ENCODE measurements at regions not wholly inside any gene's neighbourhood (a gene's known extent, or its start where the extent isn't known, plus 50 kb on each side); places are given as distances from the start of the nearest gene placed in this dataset.

DNA sequence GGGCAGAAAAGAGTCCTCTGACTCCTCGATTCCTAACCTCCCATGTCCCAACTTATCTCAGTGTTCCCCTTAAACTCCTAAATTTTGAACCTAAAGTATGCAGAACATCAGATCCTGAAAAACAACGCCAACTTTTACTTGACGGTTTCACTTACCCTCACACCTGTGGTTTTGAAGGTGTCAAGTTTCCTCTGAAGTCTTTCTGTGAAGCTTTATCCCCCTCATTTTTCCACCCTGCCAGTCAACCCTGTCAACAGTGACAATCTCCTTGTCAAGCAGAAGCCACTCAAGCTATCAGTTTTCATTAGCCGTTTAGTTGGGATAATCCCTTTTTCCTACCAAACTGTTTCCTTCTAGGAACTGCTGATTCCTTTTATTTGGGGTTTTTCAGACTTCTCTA is 245.4 kb upstream of the PREP start:
- no peak for DNase-seq (ENCODE audit: low spot score)

DNA sequence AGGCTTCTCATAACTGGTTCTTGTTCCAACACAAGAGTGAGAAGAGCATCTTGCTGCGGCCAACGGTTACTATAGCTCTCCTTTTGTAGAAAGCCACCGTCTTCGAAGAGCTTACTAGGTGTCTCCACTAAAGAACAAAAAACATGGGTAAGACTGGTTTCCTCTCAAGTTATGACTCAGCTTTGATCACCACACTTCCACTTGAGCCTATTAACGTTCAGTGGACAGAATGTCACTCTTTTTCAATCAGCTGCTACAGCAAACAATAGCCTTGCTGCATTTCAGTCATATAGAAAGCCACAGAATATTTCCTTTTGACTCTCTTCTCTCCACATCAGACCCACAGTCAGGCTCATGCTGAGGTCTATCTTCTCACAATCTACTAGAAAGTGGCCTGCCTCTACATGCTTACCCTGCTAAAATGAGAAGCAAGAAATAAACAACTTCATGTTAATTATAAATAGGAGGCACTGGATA is 243.5 kb upstream of the PREP start:
- no peak for DNase-seq (ENCODE audit: low spot score)

DNA sequence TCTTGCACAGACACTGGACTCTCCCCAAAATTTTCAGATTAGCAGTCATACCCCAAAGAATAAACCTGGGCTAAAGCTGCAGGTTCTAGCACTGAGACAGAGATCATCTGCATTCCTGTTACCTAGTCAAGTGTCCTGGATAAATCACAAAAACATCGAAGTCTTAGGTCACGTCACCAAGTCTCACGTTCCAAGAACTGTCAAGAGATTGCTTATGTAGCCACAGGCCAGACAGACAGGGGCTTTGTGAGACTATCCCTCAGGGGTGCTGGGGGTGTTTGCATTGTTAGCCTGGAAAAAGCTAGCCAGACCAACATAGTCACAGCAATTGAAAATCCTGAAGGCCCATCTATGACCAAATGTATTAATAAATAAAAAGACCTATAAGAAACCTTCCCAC is 243.1 kb upstream of the PREP start:
- no peak for DNase-seq (ENCODE audit: low spot score)

DNA sequence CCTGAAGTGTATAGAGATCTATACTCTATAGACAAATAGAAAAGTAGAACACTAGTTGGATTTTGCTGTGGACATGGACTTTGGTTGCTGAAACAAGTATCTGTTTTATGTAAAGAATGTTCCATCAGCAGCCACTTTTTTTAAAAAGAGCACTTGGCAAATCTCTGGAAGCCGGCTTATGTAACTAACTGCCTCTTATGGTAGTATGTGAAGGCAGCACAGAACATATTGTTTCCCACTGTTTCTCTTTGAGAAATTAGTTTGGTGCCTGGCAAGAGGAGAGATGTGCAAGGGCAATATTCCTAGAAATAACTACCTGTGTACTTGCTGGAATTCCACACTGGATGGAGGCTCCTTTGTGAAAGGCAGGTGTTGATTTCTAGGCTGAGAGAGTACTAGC is 242.3 kb upstream of the PREP start:
- no peak for DNase-seq (ENCODE audit: low spot score)

DNA sequence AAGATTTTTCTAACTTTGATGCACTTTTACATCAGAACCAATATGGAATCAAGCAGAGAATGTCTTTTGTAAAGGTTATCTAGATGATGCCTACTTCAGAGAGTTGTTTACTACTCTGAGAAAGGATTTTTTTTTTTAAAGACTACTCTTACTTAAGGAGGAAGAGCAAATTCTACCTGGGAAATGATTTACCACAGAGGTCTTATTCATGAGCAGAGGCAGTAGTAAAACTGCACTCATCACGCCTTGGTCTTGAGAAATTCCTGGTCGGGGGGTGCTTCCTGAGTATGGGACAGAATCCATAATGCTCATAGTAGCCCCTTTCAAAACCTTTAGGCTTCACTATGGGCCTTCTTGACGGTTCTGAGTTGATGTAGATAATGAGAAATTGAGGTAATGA is 241.8 kb upstream of the PREP start:
- DNase-seq (ENCODE audit: low spot score) = no peak

DNA sequence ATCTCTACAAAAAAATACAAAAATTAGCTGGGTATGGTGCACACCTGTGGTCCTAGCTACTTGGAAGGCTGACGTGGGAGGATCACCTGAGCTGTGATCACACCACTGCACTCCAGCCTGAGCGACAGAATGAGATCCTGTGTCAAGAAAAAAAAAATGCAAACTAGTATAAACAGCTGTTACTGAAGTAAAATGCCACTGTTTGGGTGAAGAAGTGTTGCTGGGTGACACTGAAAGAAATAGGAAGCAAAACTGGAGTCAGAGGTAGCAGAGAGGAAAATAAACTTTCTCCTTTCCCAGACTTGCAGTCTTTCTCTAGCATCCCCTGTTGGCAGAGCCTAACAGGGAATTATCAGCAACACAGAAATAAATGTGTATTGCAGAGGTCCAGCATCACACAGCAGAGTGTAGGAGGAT is 241.2 kb upstream of the PREP start:
- DNase-seq (ENCODE audit: low spot score) = no peak

DNA sequence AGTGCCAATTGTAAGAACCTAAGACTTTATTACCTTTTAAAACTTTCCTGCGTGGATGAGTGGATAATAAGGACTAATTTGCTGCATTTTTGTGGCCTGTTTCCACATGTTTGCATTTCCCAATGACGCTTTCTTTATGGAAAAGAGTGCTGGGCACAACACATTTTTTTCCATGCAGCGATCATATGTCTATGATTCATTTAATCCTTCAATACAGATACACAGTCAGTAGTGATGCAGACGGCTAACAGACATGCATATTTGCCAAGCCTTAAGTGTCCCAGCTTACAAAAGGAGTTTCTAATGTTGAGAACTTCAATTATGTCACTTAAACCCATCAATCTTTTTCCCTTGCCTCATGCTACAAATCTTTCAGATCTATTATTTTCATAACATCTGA is 239.8 kb upstream of the PREP start:
- DNase-seq (ENCODE audit: low spot score) = no peak

DNA sequence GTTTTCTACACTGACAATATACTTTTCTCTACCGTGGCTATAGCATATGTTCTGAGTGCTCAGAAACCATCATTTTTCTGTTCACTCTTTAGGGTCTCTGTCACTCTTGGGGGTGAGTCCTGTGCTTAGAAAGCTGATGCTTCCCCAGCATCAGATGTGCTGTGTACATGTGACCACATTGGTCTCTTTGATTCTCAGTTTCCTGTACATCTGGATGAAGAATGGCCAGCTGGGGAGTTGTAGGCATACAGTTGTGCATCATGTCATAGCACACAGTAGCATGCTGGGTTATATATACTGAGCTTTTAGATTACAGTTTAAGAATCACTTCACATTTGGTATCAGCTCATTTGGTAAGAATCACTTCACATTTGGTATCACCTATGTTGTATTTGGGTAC is 238.6 kb upstream of the PREP start:
- DNase-seq (ENCODE audit: low spot score) = no peak

DNA sequence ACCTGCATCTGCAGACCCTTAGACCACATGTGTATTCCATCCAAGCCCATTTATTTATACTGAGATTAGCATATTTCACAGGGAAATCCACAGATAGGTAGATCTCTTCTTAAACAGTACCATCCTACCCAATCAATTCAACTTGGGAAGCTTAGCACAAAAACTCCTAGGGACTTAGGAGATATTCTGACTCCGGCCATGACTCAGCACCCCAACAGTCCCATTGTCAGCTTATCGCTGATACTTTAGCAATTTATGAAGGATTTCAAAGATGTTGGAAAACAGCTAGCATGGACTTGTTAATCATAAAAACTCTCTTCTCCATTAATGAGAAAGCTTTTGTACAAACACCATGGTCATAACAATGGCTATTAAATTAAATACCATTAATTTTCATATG is 236.2 kb upstream of the PREP start:
- DNase-seq (ENCODE audit: low spot score) = no peak

DNA sequence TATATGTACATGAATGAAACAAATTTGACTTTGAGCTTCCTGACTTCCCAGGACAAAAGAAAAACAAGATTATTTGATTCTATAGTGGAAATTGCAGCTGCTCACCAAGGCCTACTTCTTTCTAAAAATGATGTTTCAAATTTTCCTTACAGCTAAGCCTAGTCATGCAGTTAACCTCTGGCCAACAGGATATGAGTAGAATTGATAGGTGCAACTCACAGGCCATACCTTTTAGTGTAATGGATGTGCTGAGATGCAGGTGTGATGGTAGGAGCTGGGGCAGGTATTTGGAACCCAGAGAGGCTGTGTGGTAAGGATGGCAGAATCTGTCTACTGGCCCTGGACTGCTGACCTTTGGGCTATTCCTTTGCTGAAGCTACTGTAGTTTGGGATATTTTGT is 230.9 kb upstream of the PREP start:
- DNase-seq (ENCODE audit: low spot score) = no peak

DNA sequence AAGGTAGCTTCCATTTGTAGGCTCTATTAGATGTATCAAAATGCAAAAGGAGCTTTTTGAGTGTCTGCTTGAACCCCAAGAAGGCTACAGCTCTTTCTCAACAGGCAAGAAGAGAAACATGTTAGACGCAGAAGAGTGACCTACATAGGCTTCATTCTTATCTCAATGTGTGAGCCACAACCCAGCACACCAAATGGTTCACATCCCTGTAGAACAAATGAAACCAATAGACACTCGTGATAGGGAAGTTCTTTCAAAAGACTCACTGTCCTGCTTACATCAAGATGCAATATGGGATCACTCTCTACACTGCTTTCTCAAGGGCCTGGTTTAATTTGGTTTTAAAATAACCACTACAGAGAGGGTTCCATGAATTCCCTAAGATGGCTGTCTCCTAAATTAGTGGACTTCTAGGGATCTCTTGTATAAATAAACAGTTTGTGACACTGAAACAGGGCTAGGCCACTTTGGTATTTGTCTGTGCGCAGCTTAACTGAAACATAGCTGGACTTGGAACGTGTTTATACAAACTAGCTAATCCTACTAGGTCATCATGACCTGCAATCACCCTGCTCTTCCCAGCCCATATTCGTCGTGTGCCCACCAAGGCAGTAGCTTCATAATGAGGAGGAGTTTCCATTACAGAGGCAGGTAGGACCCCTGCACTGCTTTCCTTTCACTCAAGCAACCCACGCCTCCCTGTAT is 225.4 kb upstream of the PREP start:
- no peak for DNase-seq (ENCODE audit: low spot score)

DNA sequence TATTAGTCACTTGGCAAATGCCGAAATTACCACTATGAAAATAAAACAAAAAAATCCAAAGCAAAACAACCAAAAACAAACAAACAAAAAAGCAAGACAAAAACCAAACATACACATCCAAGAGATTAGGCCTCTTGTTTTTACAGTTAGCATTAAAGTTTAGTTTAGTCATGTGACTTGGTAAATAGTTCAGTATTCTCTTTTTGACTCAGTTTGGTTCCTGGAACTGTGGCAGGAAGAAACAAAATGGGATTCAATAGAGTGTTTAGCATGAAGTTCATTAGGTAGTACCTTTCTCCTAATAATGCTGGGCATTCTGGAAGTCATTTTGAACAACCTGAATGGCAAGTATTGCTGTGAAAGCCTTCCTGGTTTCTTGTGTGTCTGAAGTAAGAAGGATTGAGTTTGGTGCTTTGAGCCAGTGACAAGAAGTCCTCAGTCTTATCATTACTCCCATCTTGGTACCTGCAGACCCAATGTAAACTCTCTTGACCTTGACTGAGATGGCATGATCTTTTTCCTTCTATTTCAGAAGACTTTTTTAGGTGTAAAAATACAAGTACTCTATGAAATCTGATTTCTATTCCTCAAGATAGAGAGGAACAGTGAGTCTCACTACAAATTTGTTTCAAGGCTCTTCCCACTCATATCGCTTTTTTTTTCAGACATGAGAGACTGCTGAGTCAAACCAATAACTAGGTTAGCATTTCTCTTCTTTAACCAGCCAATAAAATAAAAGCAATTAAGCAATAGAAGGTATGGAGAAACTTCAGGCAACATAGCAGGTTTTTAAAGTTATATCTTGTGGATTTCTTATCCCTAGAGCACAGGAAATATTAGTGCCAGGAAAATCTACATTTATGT is 223.6 kb upstream of the PREP start:
- DNase-seq (ENCODE audit: low spot score) = no peak

DNA sequence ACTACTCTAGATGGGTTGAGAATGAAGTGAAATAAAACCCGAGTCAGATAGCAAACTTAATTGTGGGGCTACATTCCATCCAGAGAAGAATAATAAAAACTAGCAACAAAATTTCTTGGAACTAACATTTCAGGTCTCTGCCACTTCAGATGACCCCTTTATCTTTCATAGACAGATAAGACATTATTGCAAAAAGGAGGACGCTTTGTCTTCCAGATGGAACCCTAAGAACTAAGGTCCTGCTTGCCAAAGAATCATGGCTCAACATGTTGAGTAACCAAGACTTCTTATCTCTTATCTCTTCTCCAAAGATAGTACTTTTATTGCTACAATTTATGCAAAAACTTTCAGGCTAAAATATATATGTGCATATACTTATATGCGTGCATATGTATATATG is 221.1 kb upstream of the PREP start:
- DNase-seq (ENCODE audit: low spot score) = no peak

DNA sequence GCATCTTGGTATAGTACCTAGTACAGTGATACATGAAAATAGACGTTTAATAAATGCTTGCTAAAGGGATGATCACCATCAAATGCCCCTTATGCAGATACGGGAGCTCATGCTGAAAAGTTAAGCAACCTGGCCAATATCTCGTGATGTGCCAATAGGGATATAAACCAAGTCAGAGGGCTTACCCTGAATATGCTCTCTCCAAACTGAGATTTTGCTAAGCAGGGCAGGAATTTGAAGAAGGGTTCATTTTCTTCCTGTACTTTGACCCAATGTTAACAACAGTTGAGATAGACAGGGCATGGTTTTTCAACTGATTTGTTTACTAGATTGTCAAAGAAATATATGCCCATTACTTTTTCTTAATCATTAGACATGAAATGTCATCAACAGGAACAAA is 219.3 kb upstream of the PREP start:
- DNase-seq (ENCODE audit: low spot score) = no peak

DNA sequence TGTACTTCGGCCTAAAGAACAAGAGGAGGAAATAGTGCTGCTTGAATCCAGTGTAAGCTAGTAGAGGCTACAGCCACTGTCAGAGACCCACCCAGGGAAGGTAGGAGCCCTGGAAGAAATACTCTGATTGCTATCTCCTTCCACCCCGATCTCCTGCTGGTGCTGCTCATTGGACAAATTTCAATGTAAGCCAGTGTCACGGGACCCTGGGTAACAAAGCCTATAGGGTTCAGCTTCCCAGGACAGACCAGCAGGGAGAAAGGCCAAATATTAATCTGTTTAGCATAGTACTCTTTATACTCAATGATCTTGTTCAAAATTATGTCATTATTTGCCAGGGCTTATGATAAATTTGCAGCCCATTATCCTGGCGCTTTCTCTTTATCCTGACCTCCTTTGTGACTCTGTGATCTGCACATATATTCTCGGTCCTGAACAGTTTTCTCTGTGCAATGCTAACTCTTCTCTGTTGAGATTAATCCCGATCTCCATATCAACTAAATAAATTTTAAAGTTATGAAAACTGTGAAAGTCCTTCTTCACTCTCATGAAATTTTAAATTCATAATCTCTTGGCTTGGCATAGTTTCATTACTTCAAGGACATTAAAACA is 218.8 kb upstream of the PREP start:
- DNase-seq (ENCODE audit: low spot score) = no peak

DNA sequence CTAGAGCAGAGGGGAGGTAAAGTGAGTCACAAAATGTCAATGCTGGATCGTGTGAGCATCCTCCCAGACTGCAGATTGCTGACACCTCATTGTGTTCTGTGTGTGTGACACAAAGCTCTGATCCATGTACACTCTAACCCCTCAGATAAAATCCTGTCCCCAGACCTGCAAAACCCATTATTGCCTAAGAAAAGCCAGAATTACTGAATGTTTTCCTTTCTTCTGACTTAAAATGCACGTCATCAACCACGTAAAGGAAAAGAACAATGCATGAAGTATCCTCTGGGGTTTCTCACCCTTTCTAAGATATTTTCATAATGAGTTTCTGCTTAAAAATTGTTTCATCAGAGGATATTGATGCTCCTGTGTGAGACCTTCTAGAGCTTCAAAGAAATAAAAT is 218.0 kb upstream of the PREP start:
- no peak for DNase-seq (ENCODE audit: low spot score)

DNA sequence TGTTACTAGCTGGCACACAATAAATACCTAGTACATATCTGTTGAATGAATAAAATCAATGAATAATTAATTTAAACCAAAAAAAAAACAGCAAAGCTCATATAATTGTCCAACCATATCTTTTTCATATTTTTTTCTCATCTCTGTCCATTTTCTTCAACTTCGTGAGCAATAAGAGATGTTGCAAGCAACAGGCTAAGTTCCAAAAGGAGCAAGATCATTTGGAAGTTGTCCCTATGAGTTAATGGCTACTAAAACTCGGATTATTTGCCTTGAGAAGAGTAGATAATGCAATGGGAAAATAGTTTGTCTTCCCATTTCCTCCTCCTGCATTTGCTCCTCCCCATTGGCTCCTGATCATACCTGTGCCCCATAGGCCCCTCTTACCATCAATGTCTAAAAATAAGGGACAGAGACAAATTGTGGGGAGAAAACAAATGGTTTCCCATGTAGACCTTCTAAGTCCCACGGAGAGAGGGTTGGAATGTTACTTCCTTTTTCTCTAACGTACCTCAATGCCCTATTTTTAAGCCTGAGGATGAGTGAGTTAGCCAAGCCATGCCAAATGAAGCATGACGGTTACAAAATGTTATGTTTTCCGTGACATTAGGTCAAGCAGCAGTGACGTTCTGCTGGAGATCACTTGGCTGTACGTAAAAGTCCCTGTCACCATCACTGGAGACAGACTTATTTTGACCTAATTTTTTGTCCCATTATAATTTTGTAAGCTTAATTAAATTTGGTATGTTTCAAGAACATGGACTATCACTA is 217.3 kb upstream of the PREP start:
- no peak for DNase-seq (ENCODE audit: low spot score)

DNA sequence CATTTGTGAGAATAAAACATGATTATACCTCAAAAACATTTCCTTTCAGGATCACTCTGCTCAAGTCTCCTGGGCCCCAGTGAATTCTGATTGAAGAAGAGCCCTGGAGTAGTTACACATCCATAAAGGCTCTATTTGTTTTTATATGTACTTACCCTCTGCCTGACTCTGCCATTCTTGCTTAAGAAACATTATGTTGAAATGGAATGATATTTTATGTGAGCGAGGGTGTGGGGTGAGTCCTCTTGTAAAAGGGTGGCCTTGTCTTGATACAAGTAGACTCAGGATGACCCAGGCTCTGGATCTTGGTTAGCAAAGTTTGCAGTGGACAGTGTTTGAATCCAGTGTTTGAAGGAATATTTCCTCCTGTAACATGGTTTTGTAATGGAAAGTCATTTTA is 215.4 kb upstream of the PREP start:
- no peak for DNase-seq (ENCODE audit: low spot score)

DNA sequence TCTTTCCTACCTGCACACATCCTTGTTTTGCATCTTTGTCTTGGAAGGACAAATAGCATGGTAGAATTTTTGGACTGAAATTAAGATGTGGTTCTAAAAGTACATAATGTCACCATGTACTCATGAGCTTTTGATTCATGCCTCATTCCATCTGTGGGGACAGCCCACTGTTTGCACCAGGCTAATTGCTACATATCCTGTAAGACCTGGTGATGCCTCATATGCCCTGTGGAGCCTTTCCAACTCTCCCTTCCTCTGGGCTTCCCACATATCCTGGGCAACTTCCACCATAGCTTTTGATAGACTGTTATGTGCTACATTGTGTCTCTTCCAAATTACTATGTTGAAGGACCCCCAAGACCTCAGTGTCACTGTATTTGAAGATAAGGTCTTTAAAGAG is 213.6 kb upstream of the PREP start:
- DNase-seq (ENCODE audit: low spot score) = no peak

DNA sequence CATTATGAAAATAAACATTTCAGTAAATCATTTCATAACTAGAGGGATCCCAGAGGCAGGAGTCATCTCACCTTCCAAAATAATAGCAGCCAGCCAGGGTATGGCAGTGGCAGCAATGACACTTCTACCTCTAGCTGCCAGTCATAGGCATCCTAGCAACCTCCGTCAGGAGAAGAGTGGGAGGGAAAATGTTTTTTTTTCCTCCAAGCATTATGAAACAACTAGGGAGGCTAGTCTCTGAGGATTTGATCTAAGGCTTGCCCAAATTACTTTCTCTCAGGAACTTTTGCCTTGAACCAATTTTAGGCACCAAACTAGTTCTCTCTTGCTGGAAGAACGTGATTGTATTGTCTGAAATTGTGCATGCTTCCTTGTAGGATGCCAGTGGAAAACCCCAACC is 208.7 kb upstream of the PREP start:
- no peak for DNase-seq (ENCODE audit: low spot score)

DNA sequence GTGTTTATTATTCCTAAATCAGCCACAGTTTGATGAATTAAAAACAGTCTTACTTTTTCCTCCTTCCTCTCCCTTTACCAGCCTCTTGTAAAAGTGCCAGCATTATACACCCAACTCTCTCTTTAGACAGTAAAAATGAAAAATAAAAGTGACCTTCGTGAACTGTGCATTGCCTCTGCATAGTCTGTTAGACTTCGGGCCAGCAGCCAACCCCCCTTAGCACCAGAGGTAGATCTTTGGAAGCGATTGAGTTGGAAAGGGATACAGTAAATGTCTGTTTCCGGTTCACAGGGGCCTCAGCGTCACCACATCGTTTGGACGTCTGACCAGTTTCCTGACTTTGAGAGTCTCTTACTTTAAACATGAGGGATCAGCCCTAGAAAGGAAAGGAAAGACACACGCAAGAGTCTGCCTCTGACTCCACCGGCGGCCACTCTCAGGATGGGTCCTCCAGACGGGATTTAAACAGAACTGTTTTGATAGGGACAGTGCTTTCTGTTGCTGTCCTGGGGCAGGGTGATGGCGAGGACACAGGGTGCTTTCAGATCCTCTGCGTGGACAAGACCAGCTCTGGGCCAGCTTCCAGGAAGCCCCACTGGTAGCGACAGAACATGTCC is 206.6 kb upstream of the PREP start:
- DNase-seq (ENCODE audit: low spot score) = no peak
